Gastroesophageal sphincter (tissue), 3 donors: ENCODE measurements at regions not wholly inside any gene's neighbourhood (a gene's known extent, or its start where the extent isn't known, plus 50 kb on each side); places are given as distances from the start of the nearest gene placed in this dataset.

Experiments used
- CTCF ChIP-seq, 4 experiments: fragments of 200-600 bp in 2 of 4; fragments of 450-650 bp in 2 of 4; sonication (generic) in 1 of 4; IDR thresholded peaks; one replicate each; pipeline ENCODE4 v1.5.1; 2017 to 2019; ENCODE audit warnings: antibody characterized with exemption in 4 of 4, mild to moderate bottlenecking in 2 of 4, moderate library complexity in 2 of 4
- EP300 ChIP-seq: sonication (generic); formaldehyde crosslinking; IDR thresholded peaks from one replicate; pipeline ENCODE4 v1.6.1; 2017; ENCODE audit warnings: antibody characterized with exemption, mild to moderate bottlenecking
- POLR2A ChIP-seq, 2 donors: fragments of 450-650 bp; IDR thresholded peaks; one replicate each; pipeline ENCODE4 v1.6.1; 2017; ENCODE audit warnings: antibody characterized with exemption in 2 of 2, mild to moderate bottlenecking in 2 of 2, moderate library complexity in 1 of 2
- POLR2AphosphoS5 ChIP-seq: sonication (generic); formaldehyde crosslinking; IDR thresholded peaks from one replicate; pipeline ENCODE4 v1.6.1; 2017; ENCODE audit warnings: antibody characterized with exemption

GRCh38 chr5:28284788-28285187 lies 1246.4 kb upstream of the CDH9 start:
- TF ChIP-seq POLR2AphosphoS5 (no peak), CTCF (IDR thresholded peaks at IDR 0.05) (no peak), POLR2A (IDR thresholded peaks at IDR 0.05) (no peak), EP300 (no peak)
